GM21390 (cell line): ENCODE measurements at regions not wholly inside any gene's neighbourhood (a gene's known extent, or its start where the extent isn't known, plus 50 kb on each side); places are given as distances from the start of the nearest gene placed in this dataset.
"Not testable (repeated sequence)": the region's sequence is repeated elsewhere in the genome, so short reads cannot be mapped to it uniquely, and the experiment has no call there.

Source experiments
- ATAC-seq: cut with Tn5 transposase; IDR thresholded peaks from one replicate; pipeline ENCODE4 v1.9.1; 2021; ENCODE audit not compliant: unreplicated experiment

DNA sequence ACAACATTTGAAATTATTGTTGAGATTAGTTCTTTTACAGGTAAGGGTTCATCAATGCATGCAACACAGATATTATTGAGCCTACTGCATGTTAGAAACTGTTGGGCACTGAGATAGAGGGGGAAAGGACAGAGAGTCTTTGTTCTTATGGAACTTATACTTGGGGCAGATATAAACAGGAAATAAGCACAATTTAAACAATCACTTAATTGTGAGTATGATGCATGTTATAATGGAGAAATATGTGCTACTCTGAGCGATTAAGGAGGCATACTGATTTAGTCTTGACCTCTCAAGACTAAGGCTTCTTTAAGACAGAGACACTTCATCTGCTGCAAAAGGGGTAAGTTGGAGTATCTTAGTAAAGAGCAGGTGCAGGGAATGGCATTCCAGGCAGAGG lies 593.3 kb downstream of the CCSER2 start:
- ATAC-seq, result no peak

DNA sequence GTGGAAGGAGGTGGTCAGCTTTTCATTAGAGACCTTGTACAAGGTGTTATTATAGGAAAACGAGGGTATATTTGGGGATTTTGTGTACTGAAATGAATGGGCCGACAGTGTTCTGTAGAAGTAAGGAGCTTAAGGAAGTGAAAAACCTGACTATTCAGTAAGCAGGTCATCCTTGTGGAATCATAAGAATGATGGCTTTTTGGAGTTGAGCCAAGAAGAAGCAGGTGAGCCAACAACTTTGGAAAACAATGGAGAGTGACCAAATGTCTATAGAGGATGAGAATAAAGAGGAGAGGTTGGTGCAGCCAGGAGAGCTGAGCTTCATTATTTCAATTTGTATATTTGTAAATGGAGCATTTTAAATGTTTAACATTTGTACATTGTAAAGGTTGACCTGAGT lies 595.7 kb downstream of the CCSER2 start:
- ATAC-seq, result no peak

DNA sequence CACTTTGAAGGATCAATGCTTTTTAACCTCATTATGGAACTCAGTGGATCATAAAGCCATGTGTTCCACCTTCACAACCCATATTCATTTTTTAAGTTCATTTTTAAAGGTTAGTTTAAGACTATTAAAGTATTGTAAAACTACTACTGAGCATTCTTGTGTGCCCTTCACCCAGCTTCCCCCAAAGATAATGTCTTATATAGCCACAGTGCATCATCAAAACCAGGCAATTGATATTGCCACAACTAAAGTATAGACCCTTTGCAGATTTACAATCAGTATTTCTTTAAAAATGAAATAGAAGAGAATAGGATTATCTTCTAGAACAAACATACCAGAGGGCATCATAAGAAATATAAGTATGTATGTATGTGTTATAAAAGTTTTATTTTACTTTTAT lies 597.1 kb downstream of the CCSER2 start:
- no peak for ATAC-seq

DNA sequence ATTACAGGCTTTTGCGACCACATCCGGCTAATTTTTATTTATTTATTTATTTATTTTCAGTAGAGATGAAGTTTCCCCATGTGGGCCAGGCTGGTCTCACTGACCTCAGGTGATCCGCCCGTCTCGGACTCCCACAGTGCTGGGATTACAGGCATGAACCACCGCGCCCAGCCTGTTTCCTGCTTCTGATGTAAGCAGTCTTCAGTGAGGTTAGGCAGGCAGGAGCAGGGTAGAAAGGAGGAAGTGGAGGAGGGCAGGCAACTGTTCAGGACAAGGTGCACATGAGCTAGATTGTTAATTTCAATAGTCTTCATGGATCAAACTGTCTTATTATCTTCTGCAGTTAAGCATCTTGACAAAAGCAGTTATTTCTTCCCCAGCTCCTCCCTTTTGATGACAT lies 605.0 kb downstream of the CCSER2 start:
- no peak for ATAC-seq

- ATAC-seq, result no peak
Measured at GRCh38 chr10:84935772-84936171, 607.4 kb downstream of the CCSER2 start.

- no peak for ATAC-seq
Measured at GRCh38 chr10:84938117-84938905, 609.9 kb downstream of the CCSER2 start.

DNA sequence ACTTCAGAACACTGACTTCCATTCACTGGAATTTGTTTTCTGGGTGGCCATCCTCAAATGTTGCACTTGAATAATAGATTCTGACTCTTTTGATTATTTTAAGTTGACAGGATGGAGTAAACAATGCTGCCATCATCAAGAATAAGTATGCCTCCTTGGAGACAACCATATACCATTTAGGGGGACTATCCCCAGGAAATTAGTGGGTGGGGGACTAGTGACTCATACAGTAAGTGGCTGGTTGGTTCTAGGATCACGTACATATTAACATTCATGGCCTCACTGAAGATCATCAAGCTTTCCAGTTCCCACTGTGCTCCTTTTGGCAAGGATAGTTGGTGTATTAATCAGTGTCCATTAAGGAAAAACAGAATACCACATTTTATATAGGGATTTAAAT lies 615.2 kb downstream of the CCSER2 start:
- no peak for ATAC-seq

DNA sequence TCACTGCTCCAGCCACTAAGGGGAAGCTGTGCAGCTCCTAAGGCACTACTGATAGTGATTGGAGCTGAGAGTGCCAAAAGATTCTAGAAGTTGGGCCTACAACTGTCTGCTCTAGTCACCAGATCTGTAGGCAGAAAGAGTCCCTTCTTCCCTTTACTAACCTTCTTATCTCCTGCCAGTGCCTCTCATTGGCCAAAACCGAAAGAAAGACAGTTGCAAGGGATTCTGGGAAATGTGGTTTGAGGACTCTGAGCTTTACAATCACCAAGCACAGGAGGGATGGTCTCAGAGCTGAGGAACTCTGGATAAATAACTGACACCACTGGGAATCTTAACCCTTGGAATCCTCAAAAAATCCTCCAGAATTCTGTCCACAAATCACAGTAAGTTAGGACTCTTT lies 615.8 kb downstream of the CCSER2 start:
- ATAC-seq, result no peak

DNA sequence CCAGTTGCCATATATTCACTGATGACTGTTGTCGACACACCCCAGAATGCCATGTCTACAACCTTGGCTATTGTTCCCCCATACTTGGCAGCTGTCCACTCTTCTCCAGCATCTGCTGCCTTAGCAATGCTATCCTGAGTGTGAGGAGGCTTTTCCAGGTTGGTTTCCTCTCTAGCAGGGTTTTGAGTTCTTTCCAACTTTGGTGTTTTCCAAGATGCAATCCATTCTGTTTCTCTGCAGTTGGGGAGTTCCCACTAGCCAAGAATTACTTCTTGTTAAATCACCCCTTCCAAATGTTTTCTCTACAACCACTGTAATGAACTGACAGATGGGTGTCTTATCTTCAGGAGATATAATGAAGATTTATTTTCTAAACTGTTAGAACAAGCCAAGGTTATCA lies 617.4 kb downstream of the CCSER2 start:
- no peak for ATAC-seq

- ATAC-seq, result no peak
Measured at GRCh38 chr10:84946904-84947303, 618.5 kb downstream of the CCSER2 start.

GRCh38 chr10:84948644-84949043 lies 620.3 kb downstream of the CCSER2 start:
- ATAC-seq, result no peak

DNA sequence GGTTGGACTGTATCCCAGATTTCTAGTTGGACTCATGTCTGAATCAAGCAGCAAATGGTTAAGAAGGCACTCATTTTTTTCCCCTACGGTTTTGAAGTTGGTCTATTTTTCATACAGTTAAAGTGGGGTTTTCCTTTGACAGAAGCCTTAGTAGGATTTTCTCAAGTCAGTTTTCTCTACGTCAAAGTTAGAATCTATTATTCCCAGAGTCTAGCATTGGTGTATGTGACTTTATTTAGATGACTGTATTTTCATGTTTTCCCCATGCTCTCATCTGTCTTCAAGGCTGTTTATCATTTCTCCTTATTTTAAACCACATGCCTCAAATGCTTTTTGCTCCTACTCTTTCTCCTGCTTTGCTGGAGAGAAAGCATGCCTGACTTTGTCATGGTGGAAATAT lies 623.2 kb downstream of the CCSER2 start:
- no peak for ATAC-seq

DNA sequence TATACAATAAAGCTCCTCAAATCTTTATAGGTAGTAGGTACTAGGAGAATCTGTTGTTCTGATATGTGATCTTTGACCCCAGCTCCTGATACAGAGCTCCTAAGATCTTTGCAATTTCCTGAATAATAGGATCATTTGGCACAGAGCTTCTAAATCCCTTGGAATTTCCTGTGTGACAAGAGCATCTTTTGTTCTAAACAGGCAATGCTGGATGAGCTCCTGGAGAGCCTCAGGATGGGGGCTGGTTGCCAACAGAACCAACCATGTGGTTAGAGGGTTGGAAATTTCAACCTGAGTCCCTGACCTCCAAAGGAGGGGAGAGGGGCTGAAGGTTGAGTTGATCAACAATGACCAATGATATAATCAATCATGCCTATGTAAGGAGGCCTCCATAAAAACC lies 629.0 kb downstream of the CCSER2 start:
- no peak for ATAC-seq

- ATAC-seq, result no peak
Measured at GRCh38 chr10:84965468-84965867, 637.1 kb downstream of the CCSER2 start.

DNA sequence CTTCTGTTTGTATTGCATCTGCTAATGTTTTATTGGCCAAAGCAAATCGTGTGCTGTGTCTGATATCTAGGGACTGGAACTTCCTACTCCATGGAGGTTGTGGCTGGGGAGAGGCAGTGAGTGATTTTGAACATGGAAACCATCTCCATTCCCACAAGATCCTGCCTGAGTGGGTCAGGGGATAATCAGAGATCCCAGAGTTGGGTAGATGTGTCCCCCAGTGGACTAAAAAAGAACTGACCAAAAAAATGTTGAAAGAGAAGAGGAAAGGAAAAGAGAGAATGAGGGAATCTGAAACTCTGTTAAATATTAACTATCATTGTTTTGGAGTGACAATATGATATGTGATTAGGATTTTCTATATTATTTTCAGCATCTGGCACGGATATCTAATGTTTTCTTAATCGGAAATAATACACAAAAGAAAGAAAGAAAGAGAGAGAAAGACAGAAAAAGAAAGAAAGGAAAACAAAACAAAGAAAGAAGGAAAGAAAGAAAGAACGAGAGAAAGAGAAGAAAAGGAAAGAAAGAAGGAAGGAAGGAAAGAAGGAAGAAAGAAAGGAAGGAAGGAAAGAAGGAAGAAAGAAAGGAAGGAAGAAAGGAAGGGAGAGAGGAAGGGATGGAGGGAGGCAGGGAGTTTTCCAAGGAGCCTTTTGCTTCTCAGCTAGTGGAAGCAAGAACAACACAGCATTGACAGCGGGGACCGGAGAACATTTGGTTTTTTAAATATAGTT lies 638.5 kb downstream of the CCSER2 start:
- no peak for ATAC-seq

DNA sequence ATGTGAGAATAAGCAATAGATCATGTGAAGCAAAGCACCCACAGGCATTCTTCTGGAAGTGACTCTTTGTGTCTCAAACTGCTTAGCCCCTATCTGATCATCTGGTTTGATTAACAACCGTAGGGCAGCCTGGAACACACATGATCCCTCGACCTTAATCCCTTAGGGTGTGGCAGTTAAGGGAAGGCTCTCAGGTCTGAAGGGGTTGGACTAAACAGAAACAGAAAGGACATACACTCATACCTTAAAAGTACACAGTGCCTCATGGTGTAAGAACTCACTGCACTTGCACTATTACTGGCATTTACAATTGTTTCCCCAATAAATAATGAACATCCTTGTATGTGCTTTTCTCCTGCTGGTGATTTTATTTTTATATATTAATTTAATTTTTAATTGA lies 640.9 kb downstream of the CCSER2 start:
- not testable (repeated sequence) for ATAC-seq

DNA sequence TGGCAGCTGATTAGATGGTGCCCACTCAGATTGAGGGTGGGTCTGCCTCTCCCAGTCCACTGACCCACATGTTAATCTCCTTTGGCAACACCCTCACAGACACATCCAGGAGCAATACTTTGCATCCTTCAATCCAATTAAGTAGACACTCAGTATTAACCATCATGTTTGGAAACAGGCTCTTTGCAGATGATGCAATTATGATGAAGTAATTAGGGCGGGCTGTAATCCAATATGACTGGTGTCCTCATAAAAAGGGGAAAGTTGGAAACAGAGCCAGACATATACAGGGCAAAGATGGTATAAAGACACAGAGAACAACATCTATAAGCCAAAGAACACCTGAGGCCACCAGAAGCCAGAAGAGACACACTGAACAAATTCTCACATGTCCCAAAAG lies 658.6 kb downstream of the CCSER2 start:
- ATAC-seq, result no peak

GRCh38 chr10:84988011-84988410 lies 659.6 kb downstream of the CCSER2 start:
- no peak for ATAC-seq

DNA sequence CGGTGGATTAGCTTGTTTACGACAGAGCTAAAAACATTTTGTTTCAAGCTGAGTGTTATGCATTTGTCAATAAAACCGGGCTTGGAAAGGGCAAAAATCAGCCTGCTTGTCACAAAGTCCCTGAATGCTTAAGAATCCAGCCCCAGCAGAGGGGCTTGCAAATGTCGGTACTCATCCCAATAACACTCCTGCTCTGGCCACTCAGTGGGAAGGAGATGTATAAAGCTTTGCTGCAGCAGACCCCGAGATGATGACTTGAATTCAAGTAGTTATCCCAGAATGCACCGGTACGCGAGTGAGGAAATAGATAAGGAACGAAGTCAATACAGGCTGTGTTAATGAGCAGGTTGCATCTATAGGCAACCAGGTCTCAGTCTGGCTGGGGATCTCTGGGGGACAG lies 662.3 kb downstream of the CCSER2 start:
- ATAC-seq, result no peak

GRCh38 chr10:84991301-84991700 lies 662.9 kb downstream of the CCSER2 start:
- no peak for ATAC-seq

DNA sequence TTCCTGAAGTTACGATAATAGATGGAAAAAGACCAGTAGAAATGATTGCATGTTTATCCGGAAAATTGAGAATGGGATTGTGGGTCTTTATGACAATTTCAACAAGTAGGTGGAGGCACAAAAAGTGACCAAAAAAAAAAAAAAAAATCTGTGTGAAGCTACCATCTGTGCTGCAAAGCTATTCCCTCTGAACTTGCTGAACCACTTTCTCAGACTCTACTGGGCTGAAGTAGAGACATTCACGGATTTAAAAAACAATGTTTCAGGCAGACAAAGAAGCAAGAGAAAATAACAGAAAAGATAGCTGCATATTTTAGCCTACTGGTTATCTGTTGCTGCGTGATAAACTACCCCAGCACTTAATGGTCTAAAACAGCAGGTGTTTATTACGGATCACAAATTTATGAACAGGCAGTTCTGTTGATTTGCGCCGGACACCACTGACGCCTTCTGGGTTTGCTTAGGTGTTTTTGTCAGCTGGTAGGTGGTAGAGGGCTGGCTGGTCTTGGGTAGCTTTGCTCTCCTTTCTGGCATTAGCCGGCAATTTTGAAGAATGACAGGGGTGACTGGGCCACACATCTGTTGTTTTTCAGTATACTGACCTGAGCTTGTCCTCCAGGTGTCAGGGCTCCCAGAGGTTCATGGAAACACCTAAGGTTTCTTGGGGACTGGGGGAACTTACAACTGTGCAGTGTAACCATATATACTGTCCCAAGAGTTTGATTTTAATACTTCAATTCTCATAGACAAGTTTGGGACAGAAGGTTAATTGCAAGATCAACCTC lies 665.1 kb downstream of the CCSER2 start:
- ATAC-seq, result no peak

DNA sequence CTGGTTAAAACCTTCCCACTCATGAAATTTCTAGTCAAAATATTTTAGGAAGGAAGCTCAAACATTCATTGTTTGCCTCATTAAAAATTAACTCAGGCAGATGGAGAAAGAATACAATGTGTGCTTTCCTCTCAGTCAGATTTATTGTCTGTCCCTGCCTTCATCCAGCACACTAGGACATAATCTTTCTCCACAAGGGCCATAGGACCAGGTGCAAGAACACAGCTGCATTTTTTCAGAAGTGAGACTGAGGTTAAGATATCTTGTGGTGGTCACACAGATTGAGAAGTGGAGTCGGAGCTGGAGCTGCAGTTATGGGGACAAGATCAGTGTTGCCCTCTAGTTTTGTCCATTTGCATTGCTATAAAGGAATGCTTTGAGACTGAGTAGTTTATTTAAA lies 666.3 kb downstream of the CCSER2 start:
- ATAC-seq, result no peak
